ENCODE measurements at regions not wholly inside any gene's neighbourhood (a gene's known extent, or its start where the extent isn't known, plus 50 kb on each side); places are given as distances from the start of the nearest gene placed in this dataset.

GRCh38 chr14:97153527-97153926, 356.3 kb downstream of the VRK1 start:
- no peak for TF ChIP-seq CTCF (conservative IDR thresholded peaks at IDR 0.05; ENCODE audit: control insufficient read depth, insufficient read depth, low read depth, low read length)
- no peak overlapping the region for H3K4me3 ChIP-seq (ENCODE audit: control insufficient read depth, low read depth, low read length)
- no peak for DNase-seq (ENCODE audit: low read depth)

GRCh38 chr14:97155320-97155719, 358.1 kb downstream of the VRK1 start:
- TF ChIP-seq CTCF (conservative IDR thresholded peaks at IDR 0.05; ENCODE audit: control insufficient read depth, insufficient read depth, low read depth, low read length), result no peak
- DNase-seq (ENCODE audit: low read depth), result no peak
- H3K4me3 ChIP-seq (ENCODE audit: control insufficient read depth, low read depth, low read length), result no peak overlapping the region

GRCh38 chr14:97155814-97156213, 358.6 kb downstream of the VRK1 start:
- DNase-seq (ENCODE audit: low read depth), result no peak
- TF ChIP-seq CTCF (conservative IDR thresholded peaks at IDR 0.05; ENCODE audit: control insufficient read depth, insufficient read depth, low read depth, low read length), result no peak

GRCh38 chr14:97156705-97157104, 359.5 kb downstream of the VRK1 start:
- no peak for DNase-seq (ENCODE audit: low read depth)
- TF ChIP-seq CTCF (conservative IDR thresholded peaks at IDR 0.05; ENCODE audit: control insufficient read depth, insufficient read depth, low read depth, low read length), result no peak
- H3K4me3 ChIP-seq (ENCODE audit: control insufficient read depth, low read depth, low read length), result no peak overlapping the region

More at GRCh38 chr14:97155814-97156213, 358.6 kb downstream of the VRK1 start:
- H3K4me3 ChIP-seq (ENCODE audit: control insufficient read depth, low read depth, low read length), result no peak overlapping the region

GRCh38 chr14:97158102-97158501, 360.9 kb downstream of the VRK1 start:
- H3K4me3 ChIP-seq (ENCODE audit: control insufficient read depth, low read depth, low read length), result no peak overlapping the region
- no peak for DNase-seq (ENCODE audit: low read depth)
- no peak for TF ChIP-seq CTCF (conservative IDR thresholded peaks at IDR 0.05; ENCODE audit: control insufficient read depth, insufficient read depth, low read depth, low read length)

- no peak overlapping the region for H3K4me3 ChIP-seq (ENCODE audit: control insufficient read depth, low read depth, low read length)
- no peak for TF ChIP-seq CTCF (conservative IDR thresholded peaks at IDR 0.05; ENCODE audit: control insufficient read depth, insufficient read depth, low read depth, low read length)
- no peak for DNase-seq (ENCODE audit: low read depth)
These were observed 361.9 kb downstream of the VRK1 start for GRCh38 chr14:97159124-97159523.

GRCh38 chr14:97162621-97163020, 365.4 kb downstream of the VRK1 start:
- no peak overlapping the region for H3K4me3 ChIP-seq (ENCODE audit: control insufficient read depth, low read depth, low read length)
- DNase-seq (ENCODE audit: low read depth), result no peak
- no peak for TF ChIP-seq CTCF (conservative IDR thresholded peaks at IDR 0.05; ENCODE audit: control insufficient read depth, insufficient read depth, low read depth, low read length)

Data from fibroblast of mammary gland (primary cell).